H1 (cell line): ENCODE measurements at regions not wholly inside any gene's neighbourhood (a gene's known extent, or its start where the extent isn't known, plus 50 kb on each side); places are given as distances from the start of the nearest gene placed in this dataset.
A peak's percentile ranks its signal among the peaks of the same experiment; 100 is the strongest.

Experiments used
- CTCF ChIA-PET: fragments of 300-600 bp; sonication (Branson Sonifier 250); formaldehyde crosslinking; loops from one replicate; lab custom pipeline; 2021; ENCODE audit not compliant: partially characterized antibody; lab: Charles Lee
- POLR2A ChIA-PET: fragments of 300-600 bp; sonication (Branson Sonifier 250); formaldehyde crosslinking; loops from one replicate; lab custom pipeline; 2021; ENCODE audit warnings: inconsistent platforms; ENCODE audit not compliant: partially characterized antibody; lab: Charles Lee
- DNase-seq, 2 experiments: peaks; one replicate each; pipeline versions ENCODE4 v3.0.0 to v3.0.0-alpha.2; 2010 to 2022; ENCODE audit warnings: low spot score in 2 of 2, low read depth in 1 of 2, mixed read lengths in 1 of 2
- FAIRE-seq: peaks from 2 replicates; lab custom pipeline; 2011; peaks lifted over from hg19 to GRCh38; lab: Jason Lieb, UNC
- H2AFZ ChIP-seq: 2 replicates; pipeline ENCODE4 v1.8.1; 2012; ENCODE audit warnings: low read length, inconsistent platforms
- H2AK5ac ChIP-seq: 2 replicates; pipeline ENCODE4 v1.6.1; 2013; ENCODE audit warnings: low read depth, low read length
- H2BK120ac ChIP-seq: replicated peaks from 2 replicates; pipeline ENCODE3; 2013; ENCODE audit warnings: low read depth, low read length, inconsistent platforms
- H2BK12ac ChIP-seq: 2 replicates; pipeline ENCODE4 v1.6.1; 2013; ENCODE audit warnings: low read depth, low read length
- H2BK15ac ChIP-seq: 2 replicates; pipeline ENCODE4 v1.6.1; 2013; ENCODE audit warnings: low read length
- H2BK20ac ChIP-seq: 2 replicates; pipeline ENCODE4 v1.6.1; 2013; ENCODE audit warnings: low read length
- H2BK5ac ChIP-seq: 2 replicates; pipeline ENCODE4 v1.6.1; 2013; ENCODE audit warnings: low read depth, low read length
- H3K14ac ChIP-seq: 2 replicates; pipeline ENCODE4 v1.6.1; 2013; ENCODE audit warnings: inconsistent platforms; ENCODE audit not compliant: insufficient read length
- H3K18ac ChIP-seq: 2 replicates; pipeline ENCODE4 v1.6.1; 2013; ENCODE audit warnings: low read length; ENCODE audit errors: extremely low read depth
- H3K23ac ChIP-seq: 2 replicates; pipeline ENCODE4 v1.6.1; 2013; ENCODE audit warnings: inconsistent platforms; ENCODE audit not compliant: insufficient read length
- H3K23me2 ChIP-seq: 2 replicates; pipeline ENCODE4 v1.6.1; 2013; ENCODE audit warnings: low read depth, low read length
- H3K27ac ChIP-seq: 2 replicates; pipeline ENCODE4 v1.6.1; 2011; ENCODE audit warnings: low read depth, low read length, inconsistent platforms
- H3K27me3 ChIP-seq, 4 experiments: replicated peaks in 1 of 4; 1 replicate in 1 of 4; 2 replicates in 3 of 4; pipeline versions ENCODE4 v1.6.1 to v1.8.1; 2011 to 2013; ENCODE audit warnings: low read length in 3 of 4, mild to moderate bottlenecking in 3 of 4, inconsistent platforms in 2 of 4, mixed read lengths in 2 of 4, moderate library complexity in 1 of 4; ENCODE audit not compliant: control insufficient read depth in 3 of 4, insufficient read depth in 3 of 4; ENCODE audit errors: extremely low read depth in 1 of 4
- H3K36me3 ChIP-seq, 4 experiments: 2 replicates each; pipeline versions ENCODE4 v1.6.1 to v1.8.1; 2011 to 2013; ENCODE audit warnings: mild to moderate bottlenecking in 4 of 4, low read length in 3 of 4, moderate library complexity in 2 of 4, control low read depth in 1 of 4, inconsistent platforms in 1 of 4; ENCODE audit not compliant: insufficient read depth in 4 of 4, control insufficient read depth in 2 of 4
- H3K4ac ChIP-seq: replicated peaks from 2 replicates; pipeline ENCODE3; 2013; ENCODE audit warnings: low read length, low read depth, mixed read lengths, inconsistent platforms; ENCODE audit not compliant: insufficient read length
- H3K4me1 ChIP-seq, 4 experiments: replicated peaks in 1 of 4; 1 replicate in 1 of 4; 2 replicates in 3 of 4; pipeline versions ENCODE4 v1.6.1 to v1.8.1; 2011 to 2013; ENCODE audit warnings: low read length in 3 of 4, inconsistent platforms in 2 of 4, mixed read lengths in 1 of 4; ENCODE audit not compliant: insufficient read depth in 4 of 4, control insufficient read depth in 3 of 4
- H3K4me2 ChIP-seq, 2 experiments: 2 replicates each; pipeline versions ENCODE4 v1.6.1 to v1.8.1; 2011 to 2013; ENCODE audit warnings: low read depth in 2 of 2, low read length in 2 of 2, control low read depth in 1 of 2, inconsistent platforms in 1 of 2, mild to moderate bottlenecking in 1 of 2; ENCODE audit not compliant: insufficient read depth in 1 of 2
- H3K4me3 ChIP-seq, 4 experiments: fragments of 200-600, 300-600 bp in 1 of 4; sonication (generic), shearing (Covaris generic), sonication (Bioruptor Twin) in 1 of 4; 2 replicates each; pipeline versions ENCODE4 v1.5.1 to v1.8.1; 2011 to 2016; ENCODE audit warnings: low read length in 4 of 4, low read depth in 3 of 4, control low read depth in 2 of 4, inconsistent platforms in 2 of 4, mild to moderate bottlenecking in 2 of 4, mixed read lengths in 1 of 4, moderate library complexity in 1 of 4; ENCODE audit not compliant: insufficient read depth in 2 of 4; ENCODE audit errors: extremely low read depth in 1 of 4
- H3K56ac ChIP-seq: replicated peaks from 2 replicates; pipeline ENCODE3; 2013; ENCODE audit warnings: low read depth, mild to moderate bottlenecking, mixed read lengths, low read length, inconsistent platforms; ENCODE audit not compliant: insufficient read length
- H3K79me1 ChIP-seq: 2 replicates; pipeline ENCODE4 v1.6.1; 2013; ENCODE audit warnings: low read depth, low read length, control low read depth
- H3K79me2 ChIP-seq, 2 experiments: 2 replicates each; pipeline versions ENCODE4 v1.6.1 to v1.8.1; 2012 to 2013; ENCODE audit warnings: low read length in 2 of 2, mild to moderate bottlenecking in 2 of 2, inconsistent platforms in 1 of 2; ENCODE audit not compliant: insufficient read depth in 2 of 2, control insufficient read depth in 1 of 2
- H3K9ac ChIP-seq, 4 experiments: replicated peaks in 1 of 4; 1 replicate in 1 of 4; 2 replicates in 3 of 4; pipeline versions ENCODE4 v1.6.1 to v1.8.1; 2011 to 2013; ENCODE audit warnings: low read depth in 3 of 4, low read length in 3 of 4, control low read depth in 2 of 4, mild to moderate bottlenecking in 2 of 4, moderate library complexity in 2 of 4, inconsistent platforms in 1 of 4; ENCODE audit errors: extremely low read depth in 1 of 4
- H3K9me3 ChIP-seq, 2 experiments: 2 replicates each; pipeline versions ENCODE4 v1.6.1 to v1.8.1; 2012 to 2013; ENCODE audit warnings: mild to moderate bottlenecking in 2 of 2, moderate library complexity in 2 of 2, control low read depth in 1 of 2, inconsistent platforms in 1 of 2, low read depth in 1 of 2, low read length in 1 of 2, mixed read lengths in 1 of 2; ENCODE audit not compliant: insufficient read depth in 2 of 2
- H4K20me1 ChIP-seq, 2 experiments: replicated peaks in 1 of 2; 2 replicates each; pipeline versions ENCODE3 to v1.8.1; 2011 to 2013; ENCODE audit warnings: inconsistent platforms in 2 of 2, low read length in 2 of 2, mild to moderate bottlenecking in 1 of 2; ENCODE audit not compliant: insufficient read depth in 2 of 2, control insufficient read depth in 1 of 2
- H4K5ac ChIP-seq: 2 replicates; pipeline ENCODE4 v1.6.1; 2013; ENCODE audit warnings: low read length, low read depth, mixed read lengths, inconsistent platforms; ENCODE audit not compliant: insufficient read length
- H4K8ac ChIP-seq: 2 replicates; pipeline ENCODE4 v1.8.0; 2013; ENCODE audit warnings: mild to moderate bottlenecking, moderate library complexity, low read length, inconsistent platforms; ENCODE audit not compliant: insufficient read depth; ENCODE audit errors: extremely low read depth
- H4K91ac ChIP-seq: replicated peaks from 2 replicates; pipeline ENCODE3; 2013; ENCODE audit warnings: low read length, mixed read lengths, inconsistent platforms; ENCODE audit not compliant: insufficient read length
- EGR1 ChIP-seq: IDR thresholded peaks from 2 replicates; pipeline ENCODE4 v1.6.1; 2011; ENCODE audit warnings: low read depth, low read length, borderline replicate concordance
- FOSL1 ChIP-seq: IDR thresholded peaks from 2 replicates; pipeline ENCODE4 v1.6.1; 2011; ENCODE audit warnings: mild to moderate bottlenecking, low read depth, low read length, moderate library complexity; ENCODE audit not compliant: insufficient read depth
- GABPA ChIP-seq: IDR thresholded peaks from 2 replicates; pipeline ENCODE4 v1.6.1; 2011; ENCODE audit warnings: mild to moderate bottlenecking, low read length, moderate library complexity, borderline replicate concordance; ENCODE audit not compliant: insufficient read depth
- JUN ChIP-seq: IDR thresholded peaks from 2 replicates; pipeline ENCODE4 v1.6.1; 2011; ENCODE audit warnings: low read depth, mild to moderate bottlenecking, improper control_type of control experiment, low read length
- NANOG ChIP-seq: IDR thresholded peaks from 2 replicates; pipeline ENCODE4 v1.6.1; 2011; ENCODE audit warnings: low read length, low read depth, mild to moderate bottlenecking, inconsistent platforms; ENCODE audit not compliant: insufficient read depth, poor library complexity, severe bottlenecking
- RNF2 ChIP-seq: fragments of 200-900, 300-1000 bp; sonication (generic); IDR thresholded peaks from 2 replicates; pipeline ENCODE4 v1.7.1; 2016; ENCODE audit warnings: borderline replicate concordance, low read depth, mild to moderate bottlenecking, antibody characterized with exemption, low read length; ENCODE audit not compliant: poor library complexity, severe bottlenecking; ENCODE audit errors: missing control alignments
- RXRA ChIP-seq: IDR thresholded peaks from 2 replicates; pipeline ENCODE4 v1.6.1; 2011; ENCODE audit warnings: low read depth, mild to moderate bottlenecking, low read length, moderate library complexity; ENCODE audit not compliant: insufficient read depth
- SP4 ChIP-seq: IDR thresholded peaks from 2 replicates; pipeline ENCODE4 v1.6.1; 2012; ENCODE audit warnings: low read length, inconsistent platforms
- TEAD4 ChIP-seq: IDR thresholded peaks from 2 replicates; pipeline ENCODE4 v1.6.1; 2012; ENCODE audit warnings: low read depth, low read length, inconsistent platforms, mixed read lengths
- WGBS, 2 experiments: shearing (Covaris generic) in 1 of 2; methylation state at CpG; one replicate each; pipeline versions ENCODE4 v1.1.6 to v1.1.7; 2013 to 2015; ENCODE audit warnings: low lambda C conversion rate in 2 of 2, mixed read lengths in 2 of 2, inconsistent platforms in 1 of 2, low coverage in 1 of 2, missing lambda C conversion rate in 1 of 2; ENCODE audit not compliant: insufficient replicate concordance in 2 of 2, insufficient coverage in 1 of 2, insufficient read length in 1 of 2; ENCODE audit errors: extremely low coverage in 1 of 2, missing lambda C conversion rate in 1 of 2; 5-methylcytosine and 5-hydroxymethylcytosine counted together

GRCh38 chr3:61358364-61358763 lies 107.1 kb upstream of the FHIT start:
- no peak overlapping the region for H2BK20ac ChIP-seq
- H2AFZ ChIP-seq, result 0 out of 2 replicates have a peak overlapping the region, but pooled peaks have one; percentile 11
- no peak overlapping the region for H4K5ac ChIP-seq
- H3K18ac ChIP-seq, result no peak overlapping the region
- TF ChIP-seq SP4 (no peak), FOSL1 (no peak), JUN (no peak), EGR1 (no peak), RNF2 (no peak), GABPA (no peak), TEAD4 (no peak), RXRA (no peak), NANOG (no peak)
- no peaks in the 10 kb centered on the region for H3K9me3 ChIP-seq
- no peak overlapping the region for H2AK5ac ChIP-seq
- H2BK12ac ChIP-seq, result no peak overlapping the region
- H3K79me2 ChIP-seq, result no peaks in the 10 kb centered on the region
- no peak overlapping the region for H2BK5ac ChIP-seq
- CTCF ChIA-PET, result no interaction called here
- H3K4ac ChIP-seq, result no peak overlapping the region
- H3K27me3 ChIP-seq, result no peaks in the 10 kb centered on the region
- H3K23me2 ChIP-seq, result no peaks in the 10 kb centered on the region
- no peak overlapping the region for H2BK120ac ChIP-seq
- H3K23ac ChIP-seq, result no peak overlapping the region
- no peak overlapping the region for H3K27ac ChIP-seq
- H3K56ac ChIP-seq, result no peak overlapping the region
- no peak for FAIRE-seq
- no peak overlapping the region for H3K4me3 ChIP-seq
- H3K14ac ChIP-seq, result no peak overlapping the region
- H3K79me1 ChIP-seq, result no peaks in the 10 kb centered on the region
- no peak overlapping the region for H3K9ac ChIP-seq
- no peak overlapping the region for H2BK15ac ChIP-seq
- H3K4me1 ChIP-seq, result no peaks in the 10 kb centered on the region
- no peaks in the 10 kb centered on the region for H3K36me3 ChIP-seq
- no peak overlapping the region for H4K8ac ChIP-seq
- H4K91ac ChIP-seq, result no peak overlapping the region
- H4K20me1 ChIP-seq, result no peaks in the 10 kb centered on the region
- POLR2A ChIA-PET, result no interaction called here
- WGBS, 2 experiments, result 91% methylated on average over 2 of the region's 2 CpGs; no CpG with 5 or more reads in 1 of the 2 experiments
- DNase-seq, result no peak
- no peak overlapping the region for H3K4me2 ChIP-seq
